ENCODE measurements at regions not wholly inside any gene's neighbourhood (a gene's known extent, or its start where the extent isn't known, plus 50 kb on each side); places are given as distances from the start of the nearest gene placed in this dataset.

GRCh38 chrX:93538575-93538974, 134.8 kb downstream of the NAP1L3 start:
- POLR2A ChIA-PET, result interaction anchor here (0.8 kb wide), 1 partner anchor 10 kb away, joined by 3 read pairs; no protein-coding TSS in a partner anchor

DNA sequence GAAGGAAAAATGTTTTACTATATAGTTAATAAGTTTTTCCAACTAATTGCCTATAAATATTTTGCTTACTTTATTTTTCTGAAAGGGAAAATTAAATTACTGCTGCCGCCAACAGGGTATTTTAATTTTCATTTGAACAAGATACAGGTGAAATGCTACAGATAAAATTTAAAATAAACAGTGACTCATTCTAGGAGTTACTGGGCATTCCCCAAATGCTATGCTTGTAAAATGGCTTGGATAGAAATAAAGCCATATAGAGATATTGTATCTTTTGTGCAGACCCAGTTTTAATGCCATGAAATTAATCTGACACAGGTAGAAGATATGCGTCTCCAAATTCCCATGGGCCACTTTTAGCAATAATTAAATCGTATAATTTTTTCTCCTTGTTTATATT, 144.5 kb downstream of the NAP1L3 start:
- Histone ChIP-seq H3K27ac (ENCODE audit: low read depth, low read length, poor library complexity, severe bottlenecking) (no peak overlapping the region), H3K9me2 (ENCODE audit: insufficient read depth, low read length) (no peaks in the 10 kb centered on the region), H3K9me3 (ENCODE audit: low read length) (no peaks in the 10 kb centered on the region), H3K4me1 (ENCODE audit: insufficient read depth, low read length, poor library complexity, severe bottlenecking) (no peaks in the 10 kb centered on the region), H3K36me3 (ENCODE audit: insufficient read depth, low read length) (no peaks in the 10 kb centered on the region), H3K79me2 (ENCODE audit: insufficient read depth, low read depth, low read length) (no peaks in the 10 kb centered on the region), H3K4me2 (ENCODE audit: low read length) (no peak overlapping the region), H4K20me1 (ENCODE audit: insufficient read depth, low read length) (no peaks in the 10 kb centered on the region), H2AFZ (ENCODE audit: low read length) (no peak overlapping the region), H3K4me3 (ENCODE audit: low read depth, low read length, poor library complexity, severe bottlenecking) (no peak overlapping the region)
- ChIA-PET CTCF (ENCODE audit: unreplicated experiment) (no interaction called here), POLR2A (no interaction called here)
- BruUV-seq (replicated peaks), result no TSS peak
- intact Hi-C loops (cut with micrococcal nuclease; ENCODE audit: unreplicated experiment), result no loop called here
- no peak for TF ChIP-seq EZH2phosphoT487 (IDR thresholded peaks at IDR 0.05; ENCODE audit: borderline replicate concordance, low read depth, low read length)
- no peak for TF ChIP-seq CTCF (conservative IDR thresholded peaks at IDR 0.05; ENCODE audit: low read length)
- no peak for DNase-seq (ENCODE audit: low spot score)

More at GRCh38 chrX:93538575-93538974, 134.8 kb downstream of the NAP1L3 start:
- Histone ChIP-seq H3K9me2 (ENCODE audit: insufficient read depth, low read length) (no peaks in the 10 kb centered on the region), H3K9me3 (ENCODE audit: low read length) (no peaks in the 10 kb centered on the region), H3K36me3 (ENCODE audit: insufficient read depth, low read length) (no peaks in the 10 kb centered on the region), H3K4me2 (ENCODE audit: low read length) (no peak overlapping the region), H3K4me1 (ENCODE audit: insufficient read depth, low read length, poor library complexity, severe bottlenecking) (no peaks in the 10 kb centered on the region), H3K4me3 (ENCODE audit: low read depth, low read length, poor library complexity, severe bottlenecking) (no peak overlapping the region), H3K27ac (ENCODE audit: low read depth, low read length, poor library complexity, severe bottlenecking) (no peak overlapping the region), H2AFZ (ENCODE audit: low read length) (no peak overlapping the region), H3K79me2 (ENCODE audit: insufficient read depth, low read depth, low read length) (no peaks in the 10 kb centered on the region), H4K20me1 (ENCODE audit: insufficient read depth, low read length) (no peaks in the 10 kb centered on the region)
- TF ChIP-seq CTCF (conservative IDR thresholded peaks at IDR 0.05; ENCODE audit: low read length) (peak; percentile 64), EZH2phosphoT487 (IDR thresholded peaks at IDR 0.05; ENCODE audit: borderline replicate concordance, low read depth, low read length) (no peak)
- CTCF ChIA-PET (ENCODE audit: unreplicated experiment), result no interaction called here
- intact Hi-C loops (cut with micrococcal nuclease; ENCODE audit: unreplicated experiment), result no loop called here
- BruUV-seq (replicated peaks), result no TSS peak
- DNase-seq (ENCODE audit: low spot score), result no peak

All from OCI-LY7 (cell line).